Raji (cell line): ENCODE measurements at regions not wholly inside any gene's neighbourhood (a gene's known extent, or its start where the extent isn't known, plus 50 kb on each side); places are given as distances from the start of the nearest gene placed in this dataset.

Source experiments
- POLR2A ChIP-seq: IDR thresholded peaks from 2 replicates; pipeline ENCODE4 v1.6.1; 2011; ENCODE audit warnings: low read depth, low read length, control low read depth; ENCODE audit not compliant: insufficient read depth

- no peak for TF ChIP-seq POLR2A
These were observed 246.6 kb upstream of the CRY1 start for GRCh38 chr12:107339932-107340331.

GRCh38 chr12:107340898-107341297, 247.5 kb upstream of the CRY1 start:
- no peak for TF ChIP-seq POLR2A

- no peak for TF ChIP-seq POLR2A
These were observed 250.9 kb upstream of the CRY1 start for GRCh38 chr12:107344035-107344808.

- no peak for TF ChIP-seq POLR2A
These were observed 253.9 kb upstream of the CRY1 start for GRCh38 chr12:107347261-107347660.

GRCh38 chr12:107349008-107349747, 255.8 kb upstream of the CRY1 start:
- no peak for TF ChIP-seq POLR2A

- TF ChIP-seq POLR2A, result no peak
These were observed 256.5 kb upstream of the CRY1 start for GRCh38 chr12:107349839-107350238.

- TF ChIP-seq POLR2A, result no peak
These were observed 257.8 kb upstream of the CRY1 start for GRCh38 chr12:107351109-107351508.

- no peak for TF ChIP-seq POLR2A
These were observed 258.4 kb upstream of the CRY1 start for GRCh38 chr12:107351713-107352112.

GRCh38 chr12:107352347-107353081, 259.2 kb upstream of the CRY1 start:
- TF ChIP-seq POLR2A, result no peak

GRCh38 chr12:107353312-107353711, 260.0 kb upstream of the CRY1 start:
- no peak for TF ChIP-seq POLR2A

- no peak for TF ChIP-seq POLR2A
These were observed 261.7 kb upstream of the CRY1 start for GRCh38 chr12:107355004-107355565.

- TF ChIP-seq POLR2A, result no peak
These were observed 262.3 kb upstream of the CRY1 start for GRCh38 chr12:107355612-107356011.

GRCh38 chr12:107356266-107356936, 263.1 kb upstream of the CRY1 start:
- no peak for TF ChIP-seq POLR2A

- TF ChIP-seq POLR2A, result no peak
These were observed 263.6 kb upstream of the CRY1 start for GRCh38 chr12:107356937-107357295.

- no peak for TF ChIP-seq POLR2A
These were observed 266.0 kb upstream of the CRY1 start for GRCh38 chr12:107359382-107359781.
